ENCODE measurements at regions not wholly inside any gene's neighbourhood (a gene's known extent, or its start where the extent isn't known, plus 50 kb on each side); places are given as distances from the start of the nearest gene placed in this dataset.
"Not testable (repeated sequence)": the region's sequence is repeated elsewhere in the genome, so short reads cannot be mapped to it uniquely, and the experiment has no call there.

- TF ChIP-seq, protein P1, sequence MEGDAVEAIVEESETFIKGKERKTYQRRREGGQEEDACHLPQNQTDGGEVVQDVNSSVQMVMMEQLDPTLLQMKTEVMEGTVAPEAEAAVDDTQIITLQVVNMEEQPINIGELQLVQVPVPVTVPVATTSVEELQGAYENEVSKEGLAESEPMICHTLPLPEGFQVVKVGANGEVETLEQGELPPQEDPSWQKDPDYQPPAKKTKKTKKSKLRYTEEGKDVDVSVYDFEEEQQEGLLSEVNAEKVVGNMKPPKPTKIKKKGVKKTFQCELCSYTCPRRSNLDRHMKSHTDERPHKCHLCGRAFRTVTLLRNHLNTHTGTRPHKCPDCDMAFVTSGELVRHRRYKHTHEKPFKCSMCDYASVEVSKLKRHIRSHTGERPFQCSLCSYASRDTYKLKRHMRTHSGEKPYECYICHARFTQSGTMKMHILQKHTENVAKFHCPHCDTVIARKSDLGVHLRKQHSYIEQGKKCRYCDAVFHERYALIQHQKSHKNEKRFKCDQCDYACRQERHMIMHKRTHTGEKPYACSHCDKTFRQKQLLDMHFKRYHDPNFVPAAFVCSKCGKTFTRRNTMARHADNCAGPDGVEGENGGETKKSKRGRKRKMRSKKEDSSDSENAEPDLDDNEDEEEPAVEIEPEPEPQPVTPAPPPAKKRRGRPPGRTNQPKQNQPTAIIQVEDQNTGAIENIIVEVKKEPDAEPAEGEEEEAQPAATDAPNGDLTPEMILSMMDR (IDR thresholded peaks at IDR 0.05; ENCODE audit: low read depth, low read length) = no peak
- DNase-seq (ENCODE audit: extremely low read depth, low read depth) = no peak
These were observed 1109.5 kb downstream of the BRD1 start for GRCh38 chr22:48717883-48718817.

DNA sequence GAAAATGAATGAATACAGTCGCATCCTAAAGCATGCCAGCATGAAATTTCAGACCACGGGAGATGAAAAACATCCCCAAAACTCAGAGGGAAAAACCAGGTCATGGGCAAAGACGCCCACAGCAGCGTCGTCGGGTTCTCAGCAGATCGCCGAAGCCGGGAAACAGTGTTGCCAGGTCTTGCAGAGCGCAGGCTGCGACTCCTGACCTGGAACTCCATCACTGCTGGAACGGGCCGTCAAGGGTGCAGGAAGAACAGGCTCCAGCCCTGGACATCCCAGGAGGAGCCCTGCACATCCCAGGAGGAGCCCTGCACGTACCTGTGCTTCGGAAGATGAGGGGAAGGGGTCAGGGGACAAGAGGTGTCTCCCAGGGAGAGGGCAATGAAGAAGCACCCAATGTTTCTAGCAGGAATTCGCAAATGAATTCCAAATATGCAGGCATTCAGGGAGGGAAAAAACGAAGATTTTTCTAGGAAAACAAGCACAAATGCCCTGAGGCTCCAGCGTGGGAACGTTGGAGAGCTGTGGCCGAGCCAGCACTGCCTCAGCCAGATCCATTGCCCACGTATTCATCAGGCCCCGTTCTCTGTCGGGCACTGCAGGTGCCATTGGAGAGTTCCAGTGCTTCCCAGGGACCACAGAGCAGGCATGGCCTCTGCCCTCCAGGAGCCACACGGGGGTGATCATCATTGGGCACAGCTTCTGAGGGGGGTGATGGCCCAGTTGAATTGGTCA is 1110.4 kb downstream of the BRD1 start:
- TF ChIP-seq, protein P1 (IDR thresholded peaks at IDR 0.05; ENCODE audit: low read depth, low read length) = no peak
- no peak for DNase-seq (ENCODE audit: extremely low read depth, low read depth)

GRCh38 chr22:48716154-48716553 is 1111.5 kb downstream of the BRD1 start:
- DNase-seq (ENCODE audit: extremely low read depth, low read depth) = not testable (repeated sequence)

DNA sequence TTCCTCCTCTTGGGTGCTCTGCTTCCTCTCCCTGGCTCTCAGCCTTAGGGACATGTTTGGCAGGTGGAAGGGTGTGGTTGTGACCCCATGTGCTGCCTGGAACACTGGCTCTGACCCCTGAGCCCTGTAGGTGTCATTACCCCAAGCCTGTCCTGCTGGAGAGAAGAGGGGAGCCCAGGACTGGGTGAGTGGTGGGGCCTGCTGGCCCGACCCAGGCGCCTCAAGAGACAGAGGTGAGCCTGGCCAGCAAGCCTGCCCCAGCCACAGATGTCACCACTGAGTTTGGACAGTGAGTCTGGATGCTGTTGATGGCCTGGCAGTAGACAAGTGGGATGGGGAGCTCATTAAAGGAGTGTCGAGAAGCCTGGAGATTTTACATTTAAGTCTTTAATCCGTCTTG is 1112.2 kb downstream of the BRD1 start:
- TF ChIP-seq, protein P1 (IDR thresholded peaks at IDR 0.05; ENCODE audit: low read depth, low read length) = no peak
- DNase-seq (ENCODE audit: extremely low read depth, low read depth) = no peak

DNA sequence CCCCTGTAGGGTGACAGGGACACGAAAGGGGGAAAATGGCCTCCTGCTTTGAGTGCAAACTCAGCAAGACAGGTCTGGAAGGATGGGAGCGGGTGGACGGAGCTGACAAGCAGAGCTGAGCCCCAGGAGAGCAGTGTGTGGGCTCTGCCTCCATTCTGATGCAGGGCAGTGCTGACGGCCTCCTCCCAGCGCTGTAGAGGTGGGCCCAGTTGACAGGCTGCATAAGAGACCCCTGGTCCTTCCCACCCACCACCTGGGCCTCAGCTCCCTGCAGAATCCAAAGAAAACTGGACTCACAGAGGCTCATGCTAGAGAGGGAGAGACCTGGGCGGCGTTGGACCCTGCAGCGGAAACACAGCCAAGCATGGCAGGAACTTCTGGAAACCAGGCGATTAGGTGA is 1113.4 kb downstream of the BRD1 start:
- TF ChIP-seq, protein P1 (IDR thresholded peaks at IDR 0.05; ENCODE audit: low read depth, low read length) = no peak
- DNase-seq (ENCODE audit: extremely low read depth, low read depth) = no peak

GRCh38 chr22:48713272-48714205 is 1114.1 kb downstream of the BRD1 start:
- DNase-seq (ENCODE audit: extremely low read depth, low read depth) = no peak
- TF ChIP-seq, protein P1 (IDR thresholded peaks at IDR 0.05; ENCODE audit: low read depth, low read length) = no peak

DNA sequence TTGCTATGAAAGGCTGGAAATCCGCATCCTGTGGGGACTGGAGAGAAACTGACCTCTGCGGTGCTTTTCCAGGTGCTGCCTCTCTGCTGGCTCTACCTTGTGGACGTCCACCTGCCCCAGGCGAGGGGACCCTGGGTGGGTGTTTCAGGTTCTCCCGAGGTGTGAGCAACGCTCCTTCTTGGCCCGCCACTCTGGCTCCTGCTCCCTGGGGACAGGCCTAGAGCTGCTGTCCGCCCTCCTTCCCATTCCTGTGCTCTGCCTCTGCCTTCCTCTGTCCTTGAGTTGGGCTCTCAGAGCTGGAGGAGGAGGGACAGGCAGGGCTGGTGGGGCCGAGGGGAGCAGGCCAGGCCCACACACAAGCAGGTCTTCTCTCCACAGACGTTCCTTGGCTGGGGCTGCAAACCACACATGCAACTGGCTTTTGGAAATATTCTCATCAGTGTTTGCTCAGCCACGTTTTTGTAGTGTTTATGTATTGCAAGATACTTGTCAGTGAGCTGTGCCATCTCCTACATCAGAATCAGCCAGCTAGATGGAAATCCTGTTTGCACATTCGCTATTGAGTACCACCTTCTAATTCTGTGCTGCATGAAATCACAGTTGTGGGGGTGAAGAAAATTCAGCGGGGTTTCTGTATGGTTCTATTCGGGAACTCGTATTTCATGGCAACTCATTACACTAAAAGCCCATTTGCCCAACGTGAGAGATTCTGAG is 1115.0 kb downstream of the BRD1 start:
- no peak for DNase-seq (ENCODE audit: extremely low read depth, low read depth)
- TF ChIP-seq, protein P1 (IDR thresholded peaks at IDR 0.05; ENCODE audit: low read depth, low read length) = no peak
